ENCODE measurements at regions not wholly inside any gene's neighbourhood (a gene's known extent, or its start where the extent isn't known, plus 50 kb on each side); places are given as distances from the start of the nearest gene placed in this dataset.

DNA sequence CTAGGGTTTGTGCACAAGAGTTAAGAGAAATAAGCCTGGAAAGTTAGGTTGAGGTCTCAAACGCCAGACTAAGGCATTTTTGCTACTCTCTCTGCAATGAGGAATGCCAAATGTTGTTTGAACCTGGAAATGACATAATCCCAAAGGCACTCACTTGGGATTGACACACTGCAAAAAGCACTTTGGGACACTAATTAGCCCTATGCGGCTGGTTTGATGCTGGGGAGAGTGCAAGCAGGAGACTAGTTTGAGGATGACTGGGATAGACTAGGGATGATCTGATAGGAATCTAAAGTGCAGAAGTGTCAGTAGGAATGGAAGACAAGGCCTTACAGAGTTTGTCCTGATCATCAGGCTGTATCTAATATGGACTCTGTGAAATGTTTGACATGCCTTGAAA, 469.0 kb downstream of the SLC4A3 start:
- TF ChIP-seq ZNF761 (CRISPR knock-in tag; conservative IDR thresholded peaks at IDR 0.05) (no peak), GTF3A (CRISPR knock-in tag; conservative IDR thresholded peaks at IDR 0.05) (no peak)
- CTCF ChIA-PET (ENCODE audit: low intra/inter-chr PET ratio, low total read pairs), result no interaction called here
- Histone ChIP-seq H3K27ac (ENCODE audit: extremely low read length, insufficient read depth, low read length) (no peak overlapping the region), H3K9ac (ENCODE audit: insufficient read depth, low read depth, low read length) (no peak overlapping the region), H3K4me2 (ENCODE audit: low read depth, low read length) (no peak overlapping the region), H2AFZ (ENCODE audit: low read length) (no peak overlapping the region), H3K9me3 (ENCODE audit: low read length) (no peaks in the 10 kb centered on the region), H3K79me2 (ENCODE audit: insufficient read depth, low read length) (no peaks in the 10 kb centered on the region), H3K36me3 (replicated peaks in 1 of 2; ENCODE audit: control insufficient read depth in 1 of 2, insufficient read depth in 2 of 2, low read length in 2 of 2) (no peaks in the 10 kb centered on the region), H3K27me3 (ENCODE audit: control insufficient read depth in 1 of 2, insufficient read depth in 2 of 2, low read length in 2 of 2) (no peaks in the 10 kb centered on the region; a peak in 2 of 5 replicates), H3K4me1 (ENCODE audit: insufficient read depth, low read length) (no peaks in the 10 kb centered on the region), H3K4me3 (replicated peaks in 1 of 3; ENCODE audit: insufficient read depth in 1 of 3, low read depth in 2 of 3, low read length in 3 of 3) (no peak overlapping the region), H4K20me1 (ENCODE audit: insufficient read depth, low read length) (no peaks in the 10 kb centered on the region)
- FAIRE-seq (no peak), DNase-seq (ENCODE audit: low spot score) (no peak), ATAC-seq (no peak)
- in situ Hi-C loops (cut with HindIII; ENCODE audit: extremely low pct_ligation_motif_present, low pct_unique_long_range_greater_than_20kb) (no loop called here), intact Hi-C loops (cut with micrococcal nuclease; ENCODE audit: unreplicated experiment) (no loop called here)
- 20% methylated on average over 2 of the region's 2 CpGs for WGBS (ENCODE audit: low lambda C conversion rate)
- POLR2A ChIA-PET, result no interaction called here
- no TSS peak for BruUV-seq (replicated peaks)

GRCh38 chr2:220101980-220102379, 474.6 kb downstream of the SLC4A3 start:
- no TSS peak for BruUV-seq (replicated peaks)
- no peaks in the 10 kb centered on the region for H3K79me2 ChIP-seq (ENCODE audit: insufficient read depth, low read length)
- ChIA-PET CTCF (ENCODE audit: low intra/inter-chr PET ratio, low total read pairs) (no interaction called here), POLR2A (no interaction called here)
- no peaks in the 10 kb centered on the region for H3K4me1 ChIP-seq (ENCODE audit: insufficient read depth, low read length)
- intact Hi-C loops (cut with micrococcal nuclease; ENCODE audit: unreplicated experiment) (no loop called here), in situ Hi-C loops (cut with HindIII; ENCODE audit: extremely low pct_ligation_motif_present, low pct_unique_long_range_greater_than_20kb) (no loop called here)
- no peaks in the 10 kb centered on the region for H3K9me3 ChIP-seq (ENCODE audit: low read length)
- FAIRE-seq (no peak), ATAC-seq (no peak), DNase-seq (ENCODE audit: low spot score) (no peak)
- 9% methylated on average over 6 of the region's 6 CpGs for WGBS (ENCODE audit: low lambda C conversion rate)
- H3K36me3 ChIP-seq (replicated peaks in 1 of 2; ENCODE audit: control insufficient read depth in 1 of 2, insufficient read depth in 2 of 2, low read length in 2 of 2), result no peaks in the 10 kb centered on the region
- no peak overlapping the region for H3K4me2 ChIP-seq (ENCODE audit: low read depth, low read length)
- no peak overlapping the region for H3K27ac ChIP-seq (ENCODE audit: extremely low read length, insufficient read depth, low read length)
- H3K4me3 ChIP-seq (replicated peaks in 1 of 3; ENCODE audit: insufficient read depth in 1 of 3, low read depth in 2 of 3, low read length in 3 of 3), result no peak overlapping the region
- peaks cover 1 to 19% of the 10 kb centered on the region in 2 experiments; a peak in 3 of 5 replicates for H3K27me3 ChIP-seq (ENCODE audit: control insufficient read depth in 1 of 2, insufficient read depth in 2 of 2, low read length in 2 of 2)
- no peak for TF ChIP-seq ZFP82 (CRISPR knock-in tag; IDR thresholded peaks at IDR 0.05; ENCODE audit: borderline replicate concordance)
- TF ChIP-seq PAWR (CRISPR knock-in tag; IDR thresholded peaks at IDR 0.05; ENCODE audit: borderline replicate concordance), result no peak
- TF ChIP-seq PLRG1 (conservative IDR thresholded peaks at IDR 0.05), result no peak
- TF ChIP-seq MED13 (CRISPR knock-in tag; IDR thresholded peaks at IDR 0.05), result no peak
- TF ChIP-seq, protein P1, sequence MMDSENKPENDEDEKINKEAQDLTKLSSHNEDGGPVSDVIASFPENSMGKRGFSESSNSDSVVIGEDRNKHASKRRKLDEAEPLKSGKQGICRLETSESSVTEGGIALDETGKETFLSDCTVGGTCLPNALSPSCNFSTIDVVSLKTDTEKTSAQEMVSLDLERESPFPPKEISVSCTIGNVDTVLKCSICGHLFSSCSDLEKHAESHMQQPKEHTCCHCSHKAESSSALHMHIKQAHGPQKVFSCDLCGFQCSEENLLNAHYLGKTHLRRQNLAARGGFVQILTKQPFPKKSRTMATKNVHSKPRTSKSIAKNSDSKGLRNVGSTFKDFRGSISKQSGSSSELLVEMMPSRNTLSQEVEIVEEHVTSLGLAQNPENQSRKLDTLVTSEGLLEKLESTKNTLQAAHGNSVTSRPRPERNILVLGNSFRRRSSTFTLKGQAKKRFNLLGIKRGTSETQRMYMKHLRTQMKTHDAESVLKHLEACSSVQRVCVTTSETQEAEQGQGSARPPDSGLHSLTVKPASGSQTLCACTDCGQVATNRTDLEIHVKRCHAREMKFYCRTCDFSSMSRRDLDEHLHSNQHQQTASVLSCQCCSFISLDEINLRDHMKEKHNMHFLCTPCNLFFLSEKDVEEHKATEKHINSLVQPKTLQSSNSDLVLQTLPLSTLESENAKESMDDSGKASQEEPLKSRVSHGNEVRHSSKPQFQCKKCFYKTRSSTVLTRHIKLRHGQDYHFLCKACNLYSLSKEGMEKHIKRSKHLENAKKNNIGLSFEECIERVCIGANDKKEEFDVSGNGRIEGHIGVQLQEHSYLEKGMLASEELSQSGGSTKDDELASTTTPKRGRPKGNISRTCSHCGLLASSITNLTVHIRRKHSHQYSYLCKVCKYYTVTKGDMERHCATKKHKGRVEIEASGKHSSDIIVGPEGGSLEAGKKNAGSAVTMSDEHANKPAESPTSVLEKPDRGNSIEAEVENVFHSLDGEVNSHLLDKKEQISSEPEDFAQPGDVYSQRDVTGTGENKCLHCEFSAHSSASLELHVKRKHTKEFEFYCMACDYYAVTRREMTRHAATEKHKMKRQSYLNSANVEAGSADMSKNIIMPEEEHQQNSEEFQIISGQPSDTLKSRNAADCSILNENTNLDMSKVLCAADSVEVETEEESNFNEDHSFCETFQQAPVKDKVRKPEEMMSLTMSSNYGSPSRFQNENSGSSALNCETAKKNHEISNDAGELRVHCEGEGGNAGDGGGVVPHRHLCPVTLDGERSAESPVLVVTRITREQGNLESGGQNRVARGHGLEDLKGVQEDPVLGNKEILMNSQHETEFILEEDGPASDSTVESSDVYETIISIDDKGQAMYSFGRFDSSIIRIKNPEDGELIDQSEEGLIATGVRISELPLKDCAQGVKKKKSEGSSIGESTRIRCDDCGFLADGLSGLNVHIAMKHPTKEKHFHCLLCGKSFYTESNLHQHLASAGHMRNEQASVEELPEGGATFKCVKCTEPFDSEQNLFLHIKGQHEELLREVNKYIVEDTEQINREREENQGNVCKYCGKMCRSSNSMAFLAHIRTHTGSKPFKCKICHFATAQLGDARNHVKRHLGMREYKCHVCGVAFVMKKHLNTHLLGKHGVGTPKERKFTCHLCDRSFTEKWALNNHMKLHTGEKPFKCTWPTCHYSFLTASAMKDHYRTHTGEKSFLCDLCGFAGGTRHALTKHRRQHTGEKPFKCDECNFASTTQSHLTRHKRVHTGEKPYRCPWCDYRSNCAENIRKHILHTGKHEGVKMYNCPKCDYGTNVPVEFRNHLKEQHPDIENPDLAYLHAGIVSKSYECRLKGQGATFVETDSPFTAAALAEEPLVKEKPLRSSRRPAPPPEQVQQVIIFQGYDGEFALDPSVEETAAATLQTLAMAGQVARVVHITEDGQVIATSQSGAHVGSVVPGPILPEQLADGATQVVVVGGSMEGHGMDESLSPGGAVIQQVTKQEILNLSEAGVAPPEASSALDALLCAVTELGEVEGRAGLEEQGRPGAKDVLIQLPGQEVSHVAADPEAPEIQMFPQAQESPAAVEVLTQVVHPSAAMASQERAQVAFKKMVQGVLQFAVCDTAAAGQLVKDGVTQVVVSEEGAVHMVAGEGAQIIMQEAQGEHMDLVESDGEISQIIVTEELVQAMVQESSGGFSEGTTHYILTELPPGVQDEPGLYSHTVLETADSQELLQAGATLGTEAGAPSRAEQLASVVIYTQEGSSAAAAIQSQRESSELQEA (CRISPR knock-in tag; IDR thresholded peaks at IDR 0.05; ENCODE audit: not compliant biosample characterization), result no peak
- no peaks in the 10 kb centered on the region for H4K20me1 ChIP-seq (ENCODE audit: insufficient read depth, low read length)
- H2AFZ ChIP-seq (ENCODE audit: low read length), result no peak overlapping the region
- H3K9ac ChIP-seq (ENCODE audit: insufficient read depth, low read depth, low read length), result no peak overlapping the region
